GM23248 (cell line): ENCODE measurements at regions not wholly inside any gene's neighbourhood (a gene's known extent, or its start where the extent isn't known, plus 50 kb on each side); places are given as distances from the start of the nearest gene placed in this dataset.

ENCODE experiments used
- DNase-seq: peaks from one replicate; pipeline ENCODE4 v3.0.0-alpha.2; 2015
- H2AFZ ChIP-seq: fragments of 200-600 bp; sonication (generic); 2 replicates; pipeline ENCODE4 v1.6.1; 2016; ENCODE audit warnings: antibody characterized with exemption
- H3F3A ChIP-seq: fragments of 200-600 bp; sonication (generic); 2 replicates; pipeline ENCODE4 v1.6.1; 2016; ENCODE audit warnings: mild to moderate bottlenecking, antibody characterized with exemption, mixed run types; ENCODE audit not compliant: insufficient read depth
- H3K27ac ChIP-seq: fragments of 200-600 bp; sonication (generic); 2 replicates; pipeline ENCODE4 v1.5.1; 2016; ENCODE audit warnings: mild to moderate bottlenecking
- H3K27me3 ChIP-seq: fragments of 200-600 bp; sonication (generic); replicated peaks from 2 replicates; pipeline ENCODE4 v1.6.1; 2016; ENCODE audit warnings: mild to moderate bottlenecking; ENCODE audit not compliant: insufficient read depth
- H3K36me3 ChIP-seq: fragments of 200-600 bp; sonication (generic); 2 replicates; pipeline ENCODE4 v1.6.1; 2016; ENCODE audit warnings: low read depth, mild to moderate bottlenecking
- H3K4me1 ChIP-seq: fragments of 200-600 bp; sonication (generic); 2 replicates; pipeline ENCODE4 v1.6.1; 2016; ENCODE audit warnings: mild to moderate bottlenecking; ENCODE audit not compliant: insufficient read depth
- H3K4me2 ChIP-seq: fragments of 200-600 bp; sonication (generic); one replicate; pipeline ENCODE4 v1.6.1; 2016; ENCODE audit warnings: mild to moderate bottlenecking; ENCODE audit not compliant: unreplicated experiment
- H3K4me3 ChIP-seq: fragments of 200-600 bp; sonication (generic); 2 replicates; pipeline ENCODE4 v1.5.1; 2016; ENCODE audit warnings: mild to moderate bottlenecking
- H3K79me2 ChIP-seq: fragments of 200-600 bp; sonication (generic); 2 replicates; pipeline ENCODE4 v1.6.1; 2016; ENCODE audit warnings: mild to moderate bottlenecking; ENCODE audit not compliant: insufficient read depth
- H3K9ac ChIP-seq: fragments of 200-600 bp; sonication (generic); 2 replicates; pipeline ENCODE4 v1.6.1; 2016; ENCODE audit warnings: mild to moderate bottlenecking
- H3K9me2 ChIP-seq: fragments of 200-600 bp; sonication (generic); 2 replicates; pipeline ENCODE4 v1.6.1; 2016; ENCODE audit warnings: mixed run types, mild to moderate bottlenecking, moderate library complexity; ENCODE audit not compliant: insufficient read depth
- H3K9me3 ChIP-seq: fragments of 200-600 bp; sonication (generic); one replicate; pipeline ENCODE4 v1.6.1; 2017; ENCODE audit warnings: low read depth
- H4K20me1 ChIP-seq: fragments of 200-600 bp; sonication (generic); 2 replicates; pipeline ENCODE4 v1.6.0; 2016; ENCODE audit not compliant: insufficient read depth
- EZH2 ChIP-seq: fragments of 200-600 bp; sonication (generic); IDR thresholded peaks from 2 replicates; pipeline ENCODE4 v1.6.1; 2018; ENCODE audit warnings: antibody characterized with exemption, mild to moderate bottlenecking; ENCODE audit not compliant: insufficient read depth, poor library complexity, severe bottlenecking
- EZH2phosphoT487 ChIP-seq: fragments of 200-600 bp; sonication (generic); IDR thresholded peaks from 2 replicates; pipeline ENCODE4 v1.6.1; 2018; ENCODE audit warnings: antibody characterized with exemption, moderate library complexity, mild to moderate bottlenecking, low read depth; ENCODE audit not compliant: insufficient read depth
- WGBS, 2 experiments: methylation state at CpG; one replicate each; pipeline ENCODE4 v1.1.6; 2015 to 2017; ENCODE audit warnings: low lambda C conversion rate in 2 of 2, low coverage in 1 of 2; ENCODE audit errors: missing lambda C conversion rate in 2 of 2; 5-methylcytosine and 5-hydroxymethylcytosine counted together
- in situ Hi-C: fragments of 300-500 bp; cut with MboI; formaldehyde crosslinking; loops from 2 replicates; pipeline ENCODE4 v1.15.0; 2020

DNA sequence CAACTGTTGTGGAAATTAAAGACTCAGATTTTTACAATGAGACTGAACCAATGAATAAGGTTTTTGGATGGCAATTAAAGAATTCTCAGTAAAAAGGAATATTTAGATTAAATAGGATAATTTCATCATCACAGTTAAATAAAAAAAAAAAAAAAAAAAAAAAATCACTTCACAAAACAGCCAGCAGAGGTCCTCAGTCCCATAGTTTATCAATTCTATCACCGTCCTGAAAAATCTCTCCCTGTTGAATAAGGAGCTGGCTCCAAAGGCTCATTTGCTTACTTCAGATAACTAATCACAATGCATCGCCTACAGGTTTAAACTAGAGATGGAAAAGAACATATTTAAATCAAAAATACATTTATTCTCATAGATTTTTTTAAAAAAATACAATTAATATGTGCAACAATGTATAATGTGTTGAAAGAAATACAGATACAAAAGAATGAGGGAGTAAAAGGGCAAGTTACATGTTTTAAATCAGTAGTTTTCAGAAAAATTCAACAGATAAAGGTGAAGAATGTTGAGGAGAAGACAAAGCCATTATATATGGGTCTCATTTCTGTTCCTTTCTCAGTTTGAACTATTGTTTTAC is 175.8 kb upstream of the CHD1 start:
- H3K4me3 ChIP-seq, result no peak overlapping the region
- H3K36me3 ChIP-seq, result no peaks in the 10 kb centered on the region
- H4K20me1 ChIP-seq, result no peaks in the 10 kb centered on the region
- no peaks in the 10 kb centered on the region for H3K79me2 ChIP-seq
- DNase-seq, result peak; percentile 67
- H3K4me2 ChIP-seq, result no peak overlapping the region
- H2AFZ ChIP-seq, result no peak overlapping the region
- H3K9me2 ChIP-seq, result no peaks in the 10 kb centered on the region
- no peaks in the 10 kb centered on the region for H3K4me1 ChIP-seq
- no peaks in the 10 kb centered on the region for H3K9me3 ChIP-seq
- no peak overlapping the region for H3K27ac ChIP-seq
- H3K27me3 ChIP-seq, result peaks cover 13% of the 10 kb centered on the region; the same call in 1 of the 2 replicates
- no peak overlapping the region for H3K9ac ChIP-seq
- no peak for TF ChIP-seq EZH2
- TF ChIP-seq EZH2phosphoT487, result no peak
- in situ Hi-C loops, result no loop called here
- 2 to 4% methylated on average over 2 of the region's 2 CpGs for WGBS, 2 experiments
- no peaks in the 10 kb centered on the region for H3F3A ChIP-seq

DNA sequence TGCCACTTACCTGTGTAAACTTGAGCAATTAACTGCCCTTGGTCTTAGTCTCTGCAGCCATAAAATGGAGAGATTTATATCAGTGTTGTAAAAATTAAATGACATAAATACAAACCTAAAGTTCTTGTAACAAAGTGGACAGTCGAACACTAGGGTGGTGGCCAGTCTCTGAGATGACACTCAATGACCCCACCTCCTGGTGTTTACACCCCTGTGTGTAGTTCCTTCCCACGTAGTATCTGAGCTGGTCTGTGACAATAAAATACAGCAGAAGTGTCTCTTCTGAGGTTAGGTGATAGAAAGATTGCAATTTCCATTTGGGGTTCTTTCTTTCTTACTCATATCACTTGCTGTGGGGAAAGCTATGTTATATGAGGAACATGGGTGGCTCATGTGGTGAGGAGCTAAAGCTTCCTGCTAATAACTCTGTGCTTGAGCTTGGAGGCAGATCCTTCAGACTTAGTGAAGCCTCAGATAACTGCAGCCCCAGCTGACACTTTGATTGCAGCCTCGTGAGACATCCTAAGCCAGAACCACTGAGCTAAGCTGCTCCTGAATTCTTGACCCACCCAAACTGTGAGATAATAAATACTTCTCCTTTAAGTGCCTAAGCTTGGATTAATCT is 173.4 kb upstream of the CHD1 start:
- no peak overlapping the region for H3K9ac ChIP-seq

DNA sequence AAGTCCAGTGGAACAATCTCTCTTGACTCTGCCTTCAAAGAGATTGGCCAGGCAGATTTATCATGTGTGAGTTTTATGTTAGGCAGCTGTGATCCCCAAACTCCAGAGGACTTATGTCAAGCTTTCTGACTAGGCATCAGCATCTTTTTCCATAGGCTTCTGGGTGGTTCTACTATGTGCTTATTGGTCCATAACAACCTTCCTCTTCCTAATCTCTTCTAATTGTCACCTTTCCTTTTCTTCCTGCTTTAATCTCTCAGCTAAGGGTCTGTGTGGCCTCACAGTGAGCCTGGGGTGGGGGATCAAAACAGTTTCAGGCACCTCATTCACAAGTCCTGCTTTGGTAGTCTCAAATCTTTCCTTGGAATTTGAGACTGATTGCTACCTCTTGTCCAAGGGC is 170.9 kb upstream of the CHD1 start:
- Histone ChIP-seq H3K4me3 (no peak overlapping the region), H3K36me3 (no peaks in the 10 kb centered on the region), H3K9me2 (no peaks in the 10 kb centered on the region), H3F3A (no peaks in the 10 kb centered on the region), H3K79me2 (no peaks in the 10 kb centered on the region), H3K27ac (no peak overlapping the region), H3K4me1 (no peaks in the 10 kb centered on the region), H3K27me3 (peaks cover 16% of the 10 kb centered on the region), H2AFZ (no peak overlapping the region), H4K20me1 (no peaks in the 10 kb centered on the region), H3K9me3 (no peaks in the 10 kb centered on the region), H3K9ac (no peak overlapping the region), H3K4me2 (no peak overlapping the region)
- in situ Hi-C loops, result no loop called here
- no peak for TF ChIP-seq EZH2phosphoT487
- no peak for TF ChIP-seq EZH2
- DNase-seq, result no peak

More for the DNA sequence above, 173.4 kb upstream of the CHD1 start:
- no peaks in the 10 kb centered on the region for H3K4me1 ChIP-seq
- no peaks in the 10 kb centered on the region for H3K9me2 ChIP-seq
- H3K9me3 ChIP-seq, result no peaks in the 10 kb centered on the region
- H4K20me1 ChIP-seq, result no peaks in the 10 kb centered on the region
- H3K79me2 ChIP-seq, result no peaks in the 10 kb centered on the region
- peaks cover 16% of the 10 kb centered on the region for H3K27me3 ChIP-seq
- no peaks in the 10 kb centered on the region for H3F3A ChIP-seq
- TF ChIP-seq EZH2phosphoT487 (no peak), EZH2 (no peak)
- 43 to 47% methylated on average over 3 of the region's 3 CpGs for WGBS, 2 experiments
- in situ Hi-C loops, result no loop called here
- no peak overlapping the region for H3K4me2 ChIP-seq
- H3K27ac ChIP-seq, result no peak overlapping the region
- no peak overlapping the region for H3K4me3 ChIP-seq
- peak; percentile 2 for DNase-seq
- no peaks in the 10 kb centered on the region for H3K36me3 ChIP-seq
- no peak overlapping the region for H2AFZ ChIP-seq

DNA sequence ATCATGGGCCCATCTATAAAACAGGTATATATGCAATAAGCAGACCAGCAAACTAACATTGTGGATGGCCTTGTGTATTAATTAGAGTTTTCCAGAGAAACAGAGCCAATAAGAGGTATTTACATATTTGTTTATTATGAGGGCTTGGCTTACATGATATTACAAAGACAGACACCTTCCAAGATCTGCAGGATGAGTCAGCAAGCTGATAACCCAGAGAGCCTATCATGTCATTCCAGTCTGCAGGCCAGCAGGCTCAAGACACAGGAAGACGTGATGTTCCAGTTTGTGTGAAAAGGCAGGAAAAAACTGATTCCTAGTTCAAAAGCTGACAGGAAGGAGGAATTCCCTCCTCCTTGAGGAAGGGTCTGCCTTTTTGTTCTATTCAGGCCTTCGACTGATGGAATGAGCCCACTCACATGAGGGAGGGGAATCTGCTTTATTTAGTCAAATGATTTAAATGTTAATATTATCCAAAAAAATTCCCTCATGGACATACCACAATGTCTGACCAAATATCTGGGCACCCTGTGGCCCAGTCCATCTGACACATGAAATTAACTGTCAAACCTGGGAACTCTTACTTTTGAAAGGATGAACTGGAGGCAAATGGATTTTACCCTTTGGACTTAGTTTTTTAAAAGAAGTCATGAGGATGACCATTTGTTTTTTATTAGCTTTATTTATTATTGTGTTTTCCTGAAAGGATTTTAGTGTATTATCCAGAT is 161.2 kb upstream of the CHD1 start:
- DNase-seq, result no peak
- no peak for TF ChIP-seq EZH2
- no peak for TF ChIP-seq EZH2phosphoT487
- 72 to 81% methylated on average over 2 of the region's 2 CpGs for WGBS, 2 experiments
- H3K79me2 ChIP-seq, result no peaks in the 10 kb centered on the region
- no peaks in the 10 kb centered on the region for H3K27me3 ChIP-seq
- H3K4me2 ChIP-seq, result no peak overlapping the region
- in situ Hi-C loops, result no loop called here
- H3K4me3 ChIP-seq, result no peak overlapping the region
- no peak overlapping the region for H3K9ac ChIP-seq
- no peaks in the 10 kb centered on the region for H4K20me1 ChIP-seq
- H3K9me3 ChIP-seq, result no peaks in the 10 kb centered on the region
- no peaks in the 10 kb centered on the region for H3K4me1 ChIP-seq
- H3K36me3 ChIP-seq, result no peaks in the 10 kb centered on the region
- no peaks in the 10 kb centered on the region for H3F3A ChIP-seq
- H3K9me2 ChIP-seq, result no peaks in the 10 kb centered on the region
- H3K27ac ChIP-seq, result no peak overlapping the region
- no peak overlapping the region for H2AFZ ChIP-seq
